Ovary (tissue), 3 donors: ENCODE measurements at regions not wholly inside any gene's neighbourhood (a gene's known extent, or its start where the extent isn't known, plus 50 kb on each side); places are given as distances from the start of the nearest gene placed in this dataset.

Experiments used
- CTCF ChIP-seq, 3 donors: fragments of 450-650 bp in 2 of 3; fragments of 200-600 bp in 1 of 3; IDR thresholded peaks; one replicate each; pipeline versions ENCODE4 v1.5.1 to v1.8.0; 2016 to 2022; ENCODE audit warnings: antibody characterized with exemption in 3 of 3, mild to moderate bottlenecking in 1 of 3
- POLR2A ChIP-seq: fragments of 450-650 bp; IDR thresholded peaks from one replicate; pipeline ENCODE4 v1.6.1; 2017; ENCODE audit warnings: antibody characterized with exemption, mild to moderate bottlenecking, moderate library complexity
- donor health status: DM: no; HTN: no; CAD: no.

GRCh38 chr15:95565016-95565600, 765.4 kb upstream of the NR2F2 start:
- TF ChIP-seq CTCF (IDR thresholded peaks at IDR 0.05) (no peak), POLR2A (no peak)
